Liver (tissue), 8 donors: ENCODE measurements at regions not wholly inside any gene's neighbourhood (a gene's known extent, or its start where the extent isn't known, plus 50 kb on each side); places are given as distances from the start of the nearest gene placed in this dataset.

ENCODE experiments used
- DNase-seq: peaks from one replicate; pipeline ENCODE4 v3.0.0-alpha.2; 2017; ENCODE audit warnings: low spot score
- H3K27ac ChIP-seq, 2 donors: one replicate each; pipeline ENCODE4 v1.7.0; 2013; ENCODE audit warnings: inconsistent platforms in 2 of 2, low read length in 2 of 2, control low read depth in 1 of 2, low read depth in 1 of 2, mild to moderate bottlenecking in 1 of 2
- H3K27me3 ChIP-seq, 4 donors: one replicate each; pipeline versions ENCODE4 v1.6.1 to v1.7.0; 2013; ENCODE audit warnings: low read length in 3 of 4, inconsistent platforms in 1 of 4, mild to moderate bottlenecking in 1 of 4, moderate library complexity in 1 of 4; ENCODE audit not compliant: control insufficient read depth in 4 of 4, insufficient read depth in 4 of 4
- H3K36me3 ChIP-seq, 4 donors: one replicate each; pipeline versions ENCODE4 v1.6.1 to v1.7.0; 2013; ENCODE audit warnings: low read length in 3 of 4, mild to moderate bottlenecking in 3 of 4, low read depth in 1 of 4, moderate library complexity in 1 of 4; ENCODE audit not compliant: control insufficient read depth in 4 of 4, insufficient read depth in 3 of 4
- H3K4me1 ChIP-seq, 4 donors: one replicate each; pipeline versions ENCODE4 v1.6.1 to v1.7.0; 2013; ENCODE audit warnings: low read length in 3 of 4, mild to moderate bottlenecking in 3 of 4, moderate library complexity in 1 of 4; ENCODE audit not compliant: control insufficient read depth in 4 of 4, insufficient read depth in 4 of 4
- H3K4me3 ChIP-seq, 3 donors: one replicate each; pipeline versions ENCODE4 v1.6.1 to v1.7.0; 2013; ENCODE audit warnings: low read length in 3 of 3, control low read depth in 1 of 3, low read depth in 1 of 3, mild to moderate bottlenecking in 1 of 3
- H3K9ac ChIP-seq, 2 donors: one replicate each; pipeline ENCODE4 v1.7.0; 2013; ENCODE audit warnings: low read length in 2 of 2, mild to moderate bottlenecking in 2 of 2, moderate library complexity in 2 of 2, control low read depth in 1 of 2, low read depth in 1 of 2
- H3K9me3 ChIP-seq, 4 donors: one replicate each; pipeline versions ENCODE4 v1.6.1 to v1.7.0; 2013; ENCODE audit warnings: low read length in 3 of 4; ENCODE audit not compliant: control insufficient read depth in 4 of 4
- EGR1 ChIP-seq, 2 donors: IDR thresholded peaks; 2 replicates each; pipeline ENCODE4 v1.6.1; 2016 to 2018; ENCODE audit warnings: antibody characterized with exemption in 2 of 2, low read depth in 2 of 2
- FOXA1 ChIP-seq: IDR thresholded peaks from 2 replicates; pipeline ENCODE4 v1.6.1; 2016; ENCODE audit warnings: antibody characterized with exemption
- GABPA ChIP-seq, 2 donors: IDR thresholded peaks in 1 of 2; conservative IDR thresholded peaks in 1 of 2; 2 replicates each; pipeline ENCODE4 v1.6.1; 2016; ENCODE audit warnings: antibody characterized with exemption in 2 of 2, mild to moderate bottlenecking in 1 of 2, moderate library complexity in 1 of 2
- HNF4G ChIP-seq: IDR thresholded peaks from 2 replicates; pipeline ENCODE4 v1.6.1; 2016; ENCODE audit warnings: antibody characterized with exemption
- JUND ChIP-seq, 2 donors: IDR thresholded peaks; 2 replicates each; pipeline ENCODE4 v1.6.1; 2016; ENCODE audit warnings: antibody characterized with exemption in 2 of 2
- MAX ChIP-seq: IDR thresholded peaks from 2 replicates; pipeline ENCODE4 v1.6.1; 2016; ENCODE audit warnings: antibody characterized with exemption
- RAD21 ChIP-seq, 2 donors: IDR thresholded peaks; 2 replicates each; pipeline ENCODE4 v1.6.1; 2016; ENCODE audit warnings: antibody characterized with exemption in 2 of 2, mild to moderate bottlenecking in 2 of 2
- RXRA ChIP-seq, 2 donors: IDR thresholded peaks; 2 replicates each; pipeline ENCODE4 v1.6.1; 2017 to 2018; ENCODE audit warnings: antibody characterized with exemption in 2 of 2, mild to moderate bottlenecking in 1 of 2
- TAF1 ChIP-seq: conservative IDR thresholded peaks from 2 replicates; pipeline ENCODE4 v1.6.1; 2016; ENCODE audit warnings: antibody characterized with exemption, mild to moderate bottlenecking
- YY1 ChIP-seq: IDR thresholded peaks from 2 replicates; pipeline ENCODE4 v1.6.1; 2016; ENCODE audit warnings: antibody characterized with exemption, mild to moderate bottlenecking
- WGBS: extraction: QIAGEN DNeasy Blood & Tissue Kit; methylation state at CpG from one replicate; pipeline ENCODE4 v1.1.7; 2013; 5-methylcytosine and 5-hydroxymethylcytosine counted together
- TF ChIP-seq, protein P1 (sequence below): IDR thresholded peaks from 2 replicates; pipeline ENCODE4 v1.6.1; 2016; ENCODE audit warnings: antibody characterized with exemption, mild to moderate bottlenecking
- TF ChIP-seq, protein P2 (sequence below): fragments of 150-350 bp; IDR thresholded peaks from 2 replicates; pipeline ENCODE4 v1.5.1; 2017; ENCODE audit warnings: improper control_type of control experiment, low read depth, low read length; ENCODE audit not compliant: missing input control
- donor health status: healthy.
- donor health status: healthy.
- donor health status: healthy.
- donor health status: healthy.
- donor health status: healthy.

- no peaks in the 10 kb centered on the region for H3K27me3 ChIP-seq
- no peak for DNase-seq
- no peak overlapping the region for H3K27ac ChIP-seq
- no peaks in the 10 kb centered on the region for H3K36me3 ChIP-seq
- H3K4me3 ChIP-seq = no peak overlapping the region
- no peaks in the 10 kb centered on the region for H3K4me1 ChIP-seq
- no peak overlapping the region for H3K9ac ChIP-seq
- H3K9me3 ChIP-seq = no peaks in the 10 kb centered on the region
- TF ChIP-seq RXRA (IDR thresholded peaks at IDR 0.05) = no peak
- TF ChIP-seq RAD21 (IDR thresholded peaks at IDR 0.05) = peak; percentile 39 to 70
- WGBS = 30% methylated on average over 2 of the region's 2 CpGs
These were observed 121.9 kb downstream of the MAB21L3 start for GRCh38 chr1:116232989-116233514.

DNA sequence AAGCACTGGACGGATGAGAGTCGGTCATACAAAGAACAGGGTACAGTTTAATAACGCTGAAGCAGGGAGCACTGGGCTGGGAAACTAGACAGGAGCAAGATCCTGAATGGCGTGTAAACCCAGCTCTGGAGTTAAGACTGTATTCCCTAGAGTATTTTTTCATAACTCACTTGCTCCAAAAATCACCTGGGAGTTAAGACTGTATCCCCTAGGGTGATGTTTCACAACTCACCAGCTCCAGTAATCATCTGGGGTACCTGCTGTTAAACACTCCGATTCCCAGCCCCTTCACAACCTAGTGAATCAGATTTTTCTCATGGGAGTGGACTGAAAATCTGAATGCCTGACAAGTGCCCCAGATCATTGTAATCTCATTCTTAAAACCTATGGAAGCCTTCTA is 123.2 kb downstream of the MAB21L3 start:
- TF ChIP-seq, protein P1, sequence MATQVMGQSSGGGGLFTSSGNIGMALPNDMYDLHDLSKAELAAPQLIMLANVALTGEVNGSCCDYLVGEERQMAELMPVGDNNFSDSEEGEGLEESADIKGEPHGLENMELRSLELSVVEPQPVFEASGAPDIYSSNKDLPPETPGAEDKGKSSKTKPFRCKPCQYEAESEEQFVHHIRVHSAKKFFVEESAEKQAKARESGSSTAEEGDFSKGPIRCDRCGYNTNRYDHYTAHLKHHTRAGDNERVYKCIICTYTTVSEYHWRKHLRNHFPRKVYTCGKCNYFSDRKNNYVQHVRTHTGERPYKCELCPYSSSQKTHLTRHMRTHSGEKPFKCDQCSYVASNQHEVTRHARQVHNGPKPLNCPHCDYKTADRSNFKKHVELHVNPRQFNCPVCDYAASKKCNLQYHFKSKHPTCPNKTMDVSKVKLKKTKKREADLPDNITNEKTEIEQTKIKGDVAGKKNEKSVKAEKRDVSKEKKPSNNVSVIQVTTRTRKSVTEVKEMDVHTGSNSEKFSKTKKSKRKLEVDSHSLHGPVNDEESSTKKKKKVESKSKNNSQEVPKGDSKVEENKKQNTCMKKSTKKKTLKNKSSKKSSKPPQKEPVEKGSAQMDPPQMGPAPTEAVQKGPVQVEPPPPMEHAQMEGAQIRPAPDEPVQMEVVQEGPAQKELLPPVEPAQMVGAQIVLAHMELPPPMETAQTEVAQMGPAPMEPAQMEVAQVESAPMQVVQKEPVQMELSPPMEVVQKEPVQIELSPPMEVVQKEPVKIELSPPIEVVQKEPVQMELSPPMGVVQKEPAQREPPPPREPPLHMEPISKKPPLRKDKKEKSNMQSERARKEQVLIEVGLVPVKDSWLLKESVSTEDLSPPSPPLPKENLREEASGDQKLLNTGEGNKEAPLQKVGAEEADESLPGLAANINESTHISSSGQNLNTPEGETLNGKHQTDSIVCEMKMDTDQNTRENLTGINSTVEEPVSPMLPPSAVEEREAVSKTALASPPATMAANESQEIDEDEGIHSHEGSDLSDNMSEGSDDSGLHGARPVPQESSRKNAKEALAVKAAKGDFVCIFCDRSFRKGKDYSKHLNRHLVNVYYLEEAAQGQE = no peak
- TF ChIP-seq TAF1 = no peak
- no peak for TF ChIP-seq MAX
- TF ChIP-seq YY1 = no peak
- no peak for TF ChIP-seq RAD21 (IDR thresholded peaks at IDR 0.05)
- TF ChIP-seq, protein P2, sequence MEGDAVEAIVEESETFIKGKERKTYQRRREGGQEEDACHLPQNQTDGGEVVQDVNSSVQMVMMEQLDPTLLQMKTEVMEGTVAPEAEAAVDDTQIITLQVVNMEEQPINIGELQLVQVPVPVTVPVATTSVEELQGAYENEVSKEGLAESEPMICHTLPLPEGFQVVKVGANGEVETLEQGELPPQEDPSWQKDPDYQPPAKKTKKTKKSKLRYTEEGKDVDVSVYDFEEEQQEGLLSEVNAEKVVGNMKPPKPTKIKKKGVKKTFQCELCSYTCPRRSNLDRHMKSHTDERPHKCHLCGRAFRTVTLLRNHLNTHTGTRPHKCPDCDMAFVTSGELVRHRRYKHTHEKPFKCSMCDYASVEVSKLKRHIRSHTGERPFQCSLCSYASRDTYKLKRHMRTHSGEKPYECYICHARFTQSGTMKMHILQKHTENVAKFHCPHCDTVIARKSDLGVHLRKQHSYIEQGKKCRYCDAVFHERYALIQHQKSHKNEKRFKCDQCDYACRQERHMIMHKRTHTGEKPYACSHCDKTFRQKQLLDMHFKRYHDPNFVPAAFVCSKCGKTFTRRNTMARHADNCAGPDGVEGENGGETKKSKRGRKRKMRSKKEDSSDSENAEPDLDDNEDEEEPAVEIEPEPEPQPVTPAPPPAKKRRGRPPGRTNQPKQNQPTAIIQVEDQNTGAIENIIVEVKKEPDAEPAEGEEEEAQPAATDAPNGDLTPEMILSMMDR = no peak
- no peak for TF ChIP-seq JUND (IDR thresholded peaks at IDR 0.05)
- no peak for TF ChIP-seq HNF4G
- TF ChIP-seq EGR1 (IDR thresholded peaks at IDR 0.05; ENCODE audit: low read depth in 2 of 2) = no peak
- no peak for TF ChIP-seq FOXA1
- TF ChIP-seq GABPA (IDR thresholded peaks at IDR 0.05 in 1 of 2, conservative IDR thresholded peaks at IDR 0.05 in 1 of 2) = no peak
- H3K9ac ChIP-seq = no peak overlapping the region
- H3K4me3 ChIP-seq = no peak overlapping the region
- H3K4me1 ChIP-seq = no peaks in the 10 kb centered on the region
- H3K36me3 ChIP-seq = no peaks in the 10 kb centered on the region
- 92% methylated on average over 5 of the region's 5 CpGs for WGBS
- no peak for DNase-seq
- no peaks in the 10 kb centered on the region for H3K27me3 ChIP-seq
- H3K9me3 ChIP-seq = no peaks in the 10 kb centered on the region
- no peak overlapping the region for H3K27ac ChIP-seq

DNA sequence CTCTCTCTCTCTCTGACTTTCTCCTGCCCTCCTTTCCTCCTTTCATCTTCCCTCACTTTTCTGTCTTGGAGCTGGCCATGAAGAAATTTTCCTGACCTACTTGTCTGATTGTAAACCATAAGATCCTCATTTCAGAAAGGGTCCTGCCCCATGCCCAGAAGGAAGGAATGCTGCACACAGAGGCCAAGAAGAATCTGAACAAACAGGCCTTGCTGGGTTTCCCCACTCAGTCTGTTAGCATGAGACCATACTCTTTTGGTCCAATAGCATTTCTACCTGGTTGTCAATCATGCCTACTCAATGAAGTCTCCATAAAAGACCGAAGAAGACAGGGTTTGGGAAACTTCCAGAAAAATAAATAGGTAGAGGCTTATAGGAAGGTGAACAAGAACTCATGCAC is 128.7 kb downstream of the MAB21L3 start:
- no peak overlapping the region for H3K4me3 ChIP-seq
- no peak for TF ChIP-seq MAX
- no peaks in the 10 kb centered on the region for H3K9me3 ChIP-seq
- WGBS = 86% methylated on average over 1 of the region's 1 CpG
- no peak overlapping the region for H3K27ac ChIP-seq
- no peaks in the 10 kb centered on the region for H3K27me3 ChIP-seq
- peaks cover 0 to 5% (median 0%) of the 10 kb centered on the region in 4 donors for H3K4me1 ChIP-seq
- no peaks in the 10 kb centered on the region for H3K36me3 ChIP-seq
- DNase-seq = no peak
- H3K9ac ChIP-seq = no peak overlapping the region
